Endothelial cell of umbilical vein (primary cell): ENCODE measurements at regions not wholly inside any gene's neighbourhood (a gene's known extent, or its start where the extent isn't known, plus 50 kb on each side); places are given as distances from the start of the nearest gene placed in this dataset.
A peak's percentile ranks its signal among the peaks of the same experiment; 100 is the strongest.

Experiments used
- BruUV-seq: library from RNA; stranded (reverse); fragments of 400-500 nt; replicated peaks from 2 replicates; lab custom pipeline; 2021; lab: Mats Ljungman, UMichigan
- CTCF ChIA-PET: fragments of 300-600, 350-600 bp; sonication (Branson Sonifier 250); formaldehyde crosslinking; loops from one replicate; lab custom pipeline; 2021; ENCODE audit warnings: antibody characterized with exemption, inconsistent platforms; lab: Charles Lee
- POLR2A ChIA-PET: fragments of 300-600, 350-600 bp; sonication (Branson Sonifier 250); formaldehyde crosslinking; loops from one replicate; lab custom pipeline; 2021; ENCODE audit warnings: antibody characterized with exemption, inconsistent platforms; lab: Charles Lee
- DNase-seq: peaks from one replicate; pipeline ENCODE4 v3.0.0-alpha.2; 2011; ENCODE audit warnings: low read depth, low spot score
- FAIRE-seq: peaks from 2 replicates; lab custom pipeline; 2011; peaks lifted over from hg19 to GRCh38; lab: Jason Lieb, UNC
- H2AFZ ChIP-seq: 2 replicates; pipeline ENCODE4 v1.6.0; 2012; ENCODE audit warnings: low read depth, low read length, control low read depth, inconsistent platforms
- H3K27ac ChIP-seq: 2 replicates; pipeline ENCODE4 v1.5.1; 2011; ENCODE audit warnings: low read depth, mild to moderate bottlenecking, control low read depth, low read length, moderate library complexity; ENCODE audit not compliant: insufficient read depth
- H3K27me3 ChIP-seq, 2 experiments: 2 replicates each; pipeline versions ENCODE4 v1.6.0 to v1.6.1; 2011; ENCODE audit warnings: low read length in 2 of 2, mixed read lengths in 1 of 2; ENCODE audit not compliant: control insufficient read depth in 2 of 2, insufficient read depth in 2 of 2
- H3K36me3 ChIP-seq, 2 experiments: 2 replicates in 1 of 2; 3 replicates in 1 of 2; pipeline ENCODE4 v1.5.1; 2011; ENCODE audit warnings: low read length in 2 of 2, mild to moderate bottlenecking in 1 of 2, moderate library complexity in 1 of 2; ENCODE audit not compliant: control insufficient read depth in 2 of 2, insufficient read depth in 2 of 2; ENCODE audit errors: extremely low read depth in 1 of 2
- H3K4me1 ChIP-seq: 3 replicates; pipeline ENCODE4 v1.5.1; 2011; ENCODE audit warnings: mild to moderate bottlenecking, low read length; ENCODE audit not compliant: control insufficient read depth, insufficient read depth; ENCODE audit errors: extremely low read depth
- H3K4me2 ChIP-seq: 2 replicates; pipeline ENCODE4 v1.6.1; 2011; ENCODE audit warnings: low read length, control low read depth, mixed read lengths; ENCODE audit not compliant: insufficient read depth
- H3K4me3 ChIP-seq, 3 experiments: fragments of 200-600 bp in 1 of 3; sonication (generic), shearing (Covaris generic) in 1 of 3; replicated peaks in 1 of 3; 2 replicates each; pipeline ENCODE4 v1.5.1; 2011 to 2016; ENCODE audit warnings: control low read depth in 3 of 3, low read length in 3 of 3, mild to moderate bottlenecking in 2 of 3, inconsistent platforms in 1 of 3, low read depth in 1 of 3, moderate library complexity in 1 of 3; ENCODE audit not compliant: insufficient read depth in 1 of 3
- H3K79me2 ChIP-seq: 2 replicates; pipeline ENCODE4 v1.6.0; 2012; ENCODE audit warnings: low read length, inconsistent platforms; ENCODE audit not compliant: control insufficient read depth, insufficient read depth
- H3K9ac ChIP-seq: replicated peaks from 2 replicates; pipeline ENCODE3; 2011; ENCODE audit warnings: low read length, control low read depth; ENCODE audit not compliant: insufficient read depth; ENCODE audit errors: extremely low read depth
- H3K9me1 ChIP-seq: replicated peaks from 3 replicates; pipeline ENCODE4 v1.6.0; 2011; ENCODE audit warnings: mild to moderate bottlenecking, low read length; ENCODE audit not compliant: control insufficient read depth, insufficient read depth; ENCODE audit errors: extremely low read depth
- H3K9me3 ChIP-seq: replicated peaks from 2 replicates; pipeline ENCODE4 v1.5.1; 2012; ENCODE audit warnings: low read length, inconsistent platforms; ENCODE audit not compliant: control insufficient read depth, insufficient read depth
- H4K20me1 ChIP-seq: replicated peaks from 2 replicates; pipeline ENCODE3; 2011; ENCODE audit warnings: mild to moderate bottlenecking, low read length; ENCODE audit not compliant: control insufficient read depth, insufficient read depth; ENCODE audit errors: extremely low read depth
- GATA2 ChIP-seq: IDR thresholded peaks from 2 replicates; pipeline ENCODE4 v1.7.0; 2011; ENCODE audit warnings: low read depth, mild to moderate bottlenecking, moderate library complexity, mixed read lengths, low read length; ENCODE audit not compliant: insufficient read length, insufficient read depth
- MYC ChIP-seq: IDR thresholded peaks from one replicate; pipeline ENCODE4 v1.6.1; 2011; ENCODE audit warnings: mild to moderate bottlenecking, low read depth, low read length
- POLR2A ChIP-seq: IDR thresholded peaks from 2 replicates; pipeline ENCODE4 v1.6.1; 2012; ENCODE audit warnings: low read depth, mild to moderate bottlenecking, control low read depth, low read length
- POLR2AphosphoS5 ChIP-seq: IDR thresholded peaks from 2 replicates; pipeline ENCODE4 v1.6.1; 2012; ENCODE audit warnings: low read depth, mild to moderate bottlenecking, control low read depth, low read length, moderate library complexity; ENCODE audit not compliant: insufficient read depth
- dilution Hi-C: fragments of 300-500 bp; cut with MboI; formaldehyde crosslinking; loops from one replicate; pipeline ENCODE4 v1.15.0; 2019; ENCODE audit warnings: low sequenced_read_pairs; ENCODE audit not compliant: extremely low pct_ligation_motif_present
- intact Hi-C: fragments of 100-400 bp; cut with micrococcal nuclease; formaldehyde crosslinking; loops from one replicate; pipeline ENCODE4 v1.10.0; 2022
- TF ChIP-seq, protein P1 (sequence below), 2 donors: IDR thresholded peaks; 1 replicate in 1 of 2; 2 replicates in 1 of 2; pipeline ENCODE4 v1.5.1; 2011; ENCODE audit warnings: low read length in 2 of 2, mild to moderate bottlenecking in 2 of 2, moderate library complexity in 2 of 2, control low read depth in 1 of 2, inconsistent platforms in 1 of 2, low read depth in 1 of 2; ENCODE audit not compliant: insufficient read depth in 1 of 2; ENCODE audit errors: extremely low read depth in 1 of 2

DNA sequence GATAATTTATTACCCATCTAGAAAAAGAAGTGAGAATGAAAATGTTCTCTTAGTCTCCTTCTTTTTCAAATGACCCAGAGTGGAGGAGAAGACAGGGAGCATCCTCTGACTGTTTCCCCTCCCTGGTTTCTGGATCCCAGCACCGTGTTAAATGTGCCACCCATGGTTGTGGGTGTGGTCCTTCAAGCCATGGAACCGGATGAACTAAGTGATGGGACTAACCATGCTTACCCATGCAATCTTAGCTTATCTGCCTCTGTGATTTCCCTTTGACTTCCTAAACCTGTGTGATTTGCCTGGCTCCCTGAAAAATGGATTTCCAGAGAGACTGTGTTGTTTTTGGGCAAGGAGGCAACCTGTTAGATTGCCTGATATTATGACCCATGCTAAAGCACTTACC lies 437.1 kb downstream of the MAGEB5 start:
- CTCF ChIA-PET, result interaction anchor here (1.1 to 2.9 kb wide), 3 partner anchors 211 to 533 kb away, joined by 3 to 14 read pairs (median 3); no protein-coding TSS in a partner anchor
- FAIRE-seq, result no peak

DNA sequence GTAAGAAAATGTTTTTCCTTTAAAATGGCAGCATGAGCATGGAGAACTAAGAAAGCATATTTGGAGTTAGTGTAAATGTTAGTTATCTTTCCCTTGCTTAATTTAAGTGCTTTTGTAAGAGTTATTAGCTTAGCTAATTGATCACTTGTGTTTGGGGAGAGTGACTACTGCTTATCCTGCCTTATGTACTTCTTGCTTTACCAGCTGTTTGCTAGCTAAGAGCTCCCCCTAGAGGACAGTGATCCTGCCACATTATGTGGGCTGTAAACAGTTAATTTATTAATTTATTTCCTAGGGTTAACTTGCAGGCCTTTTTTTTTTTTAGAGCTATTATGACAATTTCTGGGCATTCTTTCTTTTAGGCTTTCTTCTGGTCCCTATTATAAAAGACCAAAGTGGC lies 435.8 kb downstream of the MAGEB5 start:
- Histone ChIP-seq H3K27ac (no peak overlapping the region), H3K36me3 (no peaks in the 10 kb centered on the region), H3K9ac (no peak overlapping the region), H3K4me3 (no peak overlapping the region), H2AFZ (no peak overlapping the region), H3K9me3 (no peaks in the 10 kb centered on the region), H3K79me2 (no peaks in the 10 kb centered on the region), H3K4me2 (no peak overlapping the region), H3K27me3 (no peaks in the 10 kb centered on the region), H3K9me1 (no peaks in the 10 kb centered on the region), H4K20me1 (no peaks in the 10 kb centered on the region), H3K4me1 (no peaks in the 10 kb centered on the region)
- POLR2A ChIA-PET, result no interaction called here
- dilution Hi-C loops, result no loop called here
- CTCF ChIA-PET, result interaction anchor here (0.9 to 2.9 kb wide), 6 partner anchors 31 to 1133 kb away, joined by 3 to 14 read pairs (median 4); no protein-coding TSS in a partner anchor
- BruUV-seq, result no TSS peak
- FAIRE-seq (no peak), DNase-seq (no peak)
- no peak for TF ChIP-seq MYC
- TF ChIP-seq, protein P1, sequence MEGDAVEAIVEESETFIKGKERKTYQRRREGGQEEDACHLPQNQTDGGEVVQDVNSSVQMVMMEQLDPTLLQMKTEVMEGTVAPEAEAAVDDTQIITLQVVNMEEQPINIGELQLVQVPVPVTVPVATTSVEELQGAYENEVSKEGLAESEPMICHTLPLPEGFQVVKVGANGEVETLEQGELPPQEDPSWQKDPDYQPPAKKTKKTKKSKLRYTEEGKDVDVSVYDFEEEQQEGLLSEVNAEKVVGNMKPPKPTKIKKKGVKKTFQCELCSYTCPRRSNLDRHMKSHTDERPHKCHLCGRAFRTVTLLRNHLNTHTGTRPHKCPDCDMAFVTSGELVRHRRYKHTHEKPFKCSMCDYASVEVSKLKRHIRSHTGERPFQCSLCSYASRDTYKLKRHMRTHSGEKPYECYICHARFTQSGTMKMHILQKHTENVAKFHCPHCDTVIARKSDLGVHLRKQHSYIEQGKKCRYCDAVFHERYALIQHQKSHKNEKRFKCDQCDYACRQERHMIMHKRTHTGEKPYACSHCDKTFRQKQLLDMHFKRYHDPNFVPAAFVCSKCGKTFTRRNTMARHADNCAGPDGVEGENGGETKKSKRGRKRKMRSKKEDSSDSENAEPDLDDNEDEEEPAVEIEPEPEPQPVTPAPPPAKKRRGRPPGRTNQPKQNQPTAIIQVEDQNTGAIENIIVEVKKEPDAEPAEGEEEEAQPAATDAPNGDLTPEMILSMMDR (IDR thresholded peaks at IDR 0.05; ENCODE audit: extremely low read depth in 1 of 2, insufficient read depth in 1 of 2, low read depth in 1 of 2, low read length in 2 of 2), result peak in 1 of 2 donors; percentile 5
- intact Hi-C loops, result loop anchor here (2.0 to 5.0 kb wide), 4 partner anchors 209 to 1129 kb away; no protein-coding TSS in a partner anchor

More for the DNA sequence above, 437.1 kb downstream of the MAGEB5 start:
- POLR2A ChIA-PET, result no interaction called here
- no peaks in the 10 kb centered on the region for H4K20me1 ChIP-seq
- no TSS peak for BruUV-seq
- no peak for TF ChIP-seq MYC
- no peak for TF ChIP-seq POLR2A
- TF ChIP-seq GATA2, result no peak
- TF ChIP-seq POLR2AphosphoS5, result no peak
- no peaks in the 10 kb centered on the region for H3K4me1 ChIP-seq
- dilution Hi-C loops, result no loop called here
- peak; percentile 1 for DNase-seq
- H3K27me3 ChIP-seq, result no peaks in the 10 kb centered on the region
- intact Hi-C loops, result loop anchor here (1.0 to 5.0 kb wide), 4 partner anchors 211 to 1131 kb away; no protein-coding TSS in a partner anchor
- H3K27ac ChIP-seq, result no peak overlapping the region
- no peaks in the 10 kb centered on the region for H3K36me3 ChIP-seq
- H3K79me2 ChIP-seq, result no peaks in the 10 kb centered on the region
- no peak overlapping the region for H3K9ac ChIP-seq
- no peak overlapping the region for H3K4me3 ChIP-seq
- no peak overlapping the region for H3K4me2 ChIP-seq
- no peak overlapping the region for H2AFZ ChIP-seq
- H3K9me3 ChIP-seq, result no peaks in the 10 kb centered on the region
- H3K9me1 ChIP-seq, result no peaks in the 10 kb centered on the region
